PFSK-1 (cell line): ENCODE measurements at regions not wholly inside any gene's neighbourhood (a gene's known extent, or its start where the extent isn't known, plus 50 kb on each side); places are given as distances from the start of the nearest gene placed in this dataset.
A peak's percentile ranks its signal among the peaks of the same experiment; 100 is the strongest.

Experiments
- FOXP2 ChIP-seq: optimal IDR thresholded peaks from 2 replicates; pipeline ENCODE3; 2011; ENCODE audit warnings: borderline replicate concordance, control low read depth, inconsistent platforms; ENCODE audit not compliant: insufficient read depth; ENCODE audit errors: extremely low read length, extremely low read depth
- POLR2AphosphoS5 ChIP-seq: IDR thresholded peaks from 2 replicates; pipeline ENCODE4 v1.6.1; 2012; ENCODE audit warnings: low read depth, mild to moderate bottlenecking, control low read depth, low read length, moderate library complexity
- REST ChIP-seq, 2 experiments: IDR thresholded peaks; 2 replicates each; pipeline versions ENCODE4 v1.6.1 to v1.8.0; 2011 to 2012; ENCODE audit warnings: low read depth in 2 of 2, low read length in 2 of 2, control low read depth in 1 of 2, inconsistent platforms in 1 of 2, mild to moderate bottlenecking in 1 of 2, moderate library complexity in 1 of 2; ENCODE audit not compliant: insufficient read depth in 1 of 2
- SIN3A ChIP-seq: IDR thresholded peaks from 2 replicates; pipeline ENCODE4 v1.6.1; 2012; ENCODE audit warnings: mild to moderate bottlenecking, low read length, moderate library complexity, borderline replicate concordance; ENCODE audit not compliant: insufficient read depth
- TAF1 ChIP-seq: IDR thresholded peaks from 2 replicates; pipeline ENCODE4 v1.6.1; 2012; ENCODE audit warnings: low read length, control low read depth, borderline replicate concordance; ENCODE audit not compliant: insufficient read depth

GRCh38 chr18:8900552-8900951 lies 195.2 kb downstream of the MTCL1 start:
- TF ChIP-seq TAF1 (no peak), FOXP2 (no peak), POLR2AphosphoS5 (no peak), SIN3A (no peak), REST (IDR thresholded peaks at IDR 0.05; ENCODE audit: insufficient read depth in 1 of 2, low read depth in 2 of 2, low read length in 2 of 2) (no peak)

GRCh38 chr18:8901019-8901418 lies 195.7 kb downstream of the MTCL1 start:
- TF ChIP-seq SIN3A (no peak), REST (IDR thresholded peaks at IDR 0.05; ENCODE audit: insufficient read depth in 1 of 2, low read depth in 2 of 2, low read length in 2 of 2) (no peak), POLR2AphosphoS5 (no peak), FOXP2 (no peak), TAF1 (no peak)

GRCh38 chr18:8904316-8904715 lies 198.2 kb upstream of the NDUFV2 start:
- TF ChIP-seq SIN3A: no peak
- no peak for TF ChIP-seq FOXP2
- no peak for TF ChIP-seq REST (IDR thresholded peaks at IDR 0.05; ENCODE audit: insufficient read depth in 1 of 2, low read depth in 2 of 2, low read length in 2 of 2)
- no peak for TF ChIP-seq POLR2AphosphoS5
- no peak for TF ChIP-seq TAF1

- TF ChIP-seq REST (IDR thresholded peaks at IDR 0.05; ENCODE audit: insufficient read depth in 1 of 2, low read depth in 2 of 2, low read length in 2 of 2) (peak in 1 of 2 experiments; percentile 72; a peak in 2 of 4 replicates), FOXP2 (no peak), SIN3A (no peak)
These were observed 193.5 kb upstream of the NDUFV2 start for GRCh38 chr18:8908792-8909510.
